Right lobe of liver (tissue), 6 donors: ENCODE measurements at regions not wholly inside any gene's neighbourhood (a gene's known extent, or its start where the extent isn't known, plus 50 kb on each side); places are given as distances from the start of the nearest gene placed in this dataset.

ENCODE experiments used
- ATAC-seq, 4 donors: fragments of 200-7000 bp; cut with Tn5 transposase; one replicate each; pipeline ENCODE4 v1.9.1; 2020; ENCODE audit warnings: mild to moderate bottlenecking in 4 of 4, moderate library complexity in 4 of 4
- DNase-seq, 3 donors: peaks; one replicate each; pipeline ENCODE4 v3.0.0-alpha.2; 2020
- H3K27ac ChIP-seq, 3 donors: fragments of 200-600 bp; one replicate each; pipeline ENCODE4 v1.8.0; 2022
- H3K27me3 ChIP-seq, 2 donors: fragments of 200-600 bp; one replicate each; pipeline ENCODE4 v1.8.0; 2022
- H3K36me3 ChIP-seq, 4 donors: fragments of 200-600 bp; sonication (generic) in 1 of 4; one replicate each; pipeline versions ENCODE4 v1.5.1 to v1.8.0; 2017 to 2022; ENCODE audit warnings: control low read depth in 1 of 4
- H3K4me1 ChIP-seq, 4 donors: fragments of 200-600 bp; sonication (generic) in 1 of 4; one replicate each; pipeline versions ENCODE4 v1.5.1 to v1.8.0; 2017 to 2022; ENCODE audit warnings: control low read depth in 1 of 4
- H3K4me3 ChIP-seq, 3 donors: fragments of 200-600 bp; one replicate each; pipeline ENCODE4 v1.8.0; 2022
- H3K9me3 ChIP-seq, 4 donors: fragments of 200-600 bp; sonication (generic) in 1 of 4; one replicate each; pipeline versions ENCODE4 v1.5.1 to v1.8.0; 2017 to 2022; ENCODE audit warnings: control low read depth in 1 of 4
- POLR2A ChIP-seq: fragments of 450-650 bp; IDR thresholded peaks from one replicate; pipeline ENCODE4 v1.6.1; 2017; ENCODE audit warnings: antibody characterized with exemption, mild to moderate bottlenecking
- WGBS: methylation state at CpG from one replicate; pipeline ENCODE4 v1.1.6; 2018; ENCODE audit warnings: low coverage, low lambda C conversion rate; ENCODE audit not compliant: insufficient coverage; ENCODE audit errors: missing lambda C conversion rate; 5-methylcytosine and 5-hydroxymethylcytosine counted together
- intact Hi-C, 2 donors: fragments of 100-400 bp; cut with DNase I; formaldehyde crosslinking; loops; one replicate each; pipeline versions ENCODE4 v1.11.2 to v1.14.1; 2022
- TF ChIP-seq, protein P1 (sequence below), 4 donors: fragments of 200-600 bp in 3 of 4; fragments of 450-650 bp in 1 of 4; IDR thresholded peaks; one replicate each; pipeline versions ENCODE4 v1.5.1 to v1.8.0; 2016 to 2022; ENCODE audit warnings: antibody characterized with exemption in 4 of 4, mild to moderate bottlenecking in 2 of 4
- donor health status: DM: no; HTN: yes; CAD: no.
- donor health status: DM: no; HTN: no; CAD: no.
- donor health status: DM: no; HTN: no; CAD: no.
- donor health status: DM: no; HTN: yes; CAD: no.
- donor health status: DM: no; HTN: yes; CAD: no.

DNA sequence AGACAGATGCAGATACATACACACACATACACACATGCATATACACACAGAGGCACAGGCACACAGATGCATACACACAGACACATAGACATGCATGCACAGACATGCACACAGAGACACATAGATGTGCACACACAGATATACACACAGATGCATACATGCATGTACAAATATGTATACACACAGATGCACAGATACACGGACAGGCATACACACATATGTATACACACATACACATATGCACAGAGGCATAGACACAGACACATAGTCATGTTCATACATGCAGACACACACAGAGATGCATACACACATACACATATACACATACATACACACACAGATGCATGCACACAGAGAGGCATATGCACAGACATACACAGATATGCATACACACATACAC is 437.3 kb upstream of the SMIM21 start:
- H3K27me3 ChIP-seq, result no peaks in the 10 kb centered on the region
- intact Hi-C loops, result no loop called here
- H3K4me1 ChIP-seq, result no peaks in the 10 kb centered on the region
- DNase-seq (no peak), ATAC-seq (no peak)
- no peak overlapping the region for H3K4me3 ChIP-seq
- no peaks in the 10 kb centered on the region for H3K36me3 ChIP-seq
- WGBS, result 67% methylated on average over 1 of the region's 1 CpG
- TF ChIP-seq, protein P1, sequence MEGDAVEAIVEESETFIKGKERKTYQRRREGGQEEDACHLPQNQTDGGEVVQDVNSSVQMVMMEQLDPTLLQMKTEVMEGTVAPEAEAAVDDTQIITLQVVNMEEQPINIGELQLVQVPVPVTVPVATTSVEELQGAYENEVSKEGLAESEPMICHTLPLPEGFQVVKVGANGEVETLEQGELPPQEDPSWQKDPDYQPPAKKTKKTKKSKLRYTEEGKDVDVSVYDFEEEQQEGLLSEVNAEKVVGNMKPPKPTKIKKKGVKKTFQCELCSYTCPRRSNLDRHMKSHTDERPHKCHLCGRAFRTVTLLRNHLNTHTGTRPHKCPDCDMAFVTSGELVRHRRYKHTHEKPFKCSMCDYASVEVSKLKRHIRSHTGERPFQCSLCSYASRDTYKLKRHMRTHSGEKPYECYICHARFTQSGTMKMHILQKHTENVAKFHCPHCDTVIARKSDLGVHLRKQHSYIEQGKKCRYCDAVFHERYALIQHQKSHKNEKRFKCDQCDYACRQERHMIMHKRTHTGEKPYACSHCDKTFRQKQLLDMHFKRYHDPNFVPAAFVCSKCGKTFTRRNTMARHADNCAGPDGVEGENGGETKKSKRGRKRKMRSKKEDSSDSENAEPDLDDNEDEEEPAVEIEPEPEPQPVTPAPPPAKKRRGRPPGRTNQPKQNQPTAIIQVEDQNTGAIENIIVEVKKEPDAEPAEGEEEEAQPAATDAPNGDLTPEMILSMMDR (IDR thresholded peaks at IDR 0.05), result no peak
- TF ChIP-seq POLR2A, result no peak
- no peaks in the 10 kb centered on the region for H3K9me3 ChIP-seq
- no peak overlapping the region for H3K27ac ChIP-seq

DNA sequence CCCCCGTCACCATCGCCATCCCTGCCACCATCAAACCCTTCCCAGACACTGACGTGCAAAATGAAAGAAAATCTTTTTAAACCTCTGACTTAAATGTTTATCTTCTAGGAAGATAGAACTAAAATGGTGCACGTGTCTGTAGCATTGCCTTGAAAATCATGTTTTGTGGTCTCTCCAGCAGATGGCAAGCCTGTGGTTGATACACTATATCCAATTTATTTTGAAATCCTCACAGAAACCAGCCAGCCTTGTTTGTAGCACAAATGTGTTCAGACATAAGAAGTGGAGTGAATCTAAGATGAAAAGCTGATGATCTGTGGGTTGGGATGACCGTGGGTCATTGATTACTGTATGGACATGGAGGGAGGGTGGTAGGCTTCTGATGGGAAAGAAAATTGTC is 436.2 kb upstream of the SMIM21 start:
- no peak overlapping the region for H3K4me3 ChIP-seq
- TF ChIP-seq, protein P1 (IDR thresholded peaks at IDR 0.05), result no peak
- TF ChIP-seq POLR2A, result no peak
- H3K4me1 ChIP-seq, result no peaks in the 10 kb centered on the region
- H3K27me3 ChIP-seq, result peaks cover 0 to 3% of the 10 kb centered on the region in 2 donors
- no peaks in the 10 kb centered on the region for H3K9me3 ChIP-seq
- no peak overlapping the region for H3K27ac ChIP-seq
- no peaks in the 10 kb centered on the region for H3K36me3 ChIP-seq
- intact Hi-C loops, result no loop called here
- ATAC-seq (no peak), DNase-seq (no peak)
- WGBS, result 63% methylated on average over 3 of the region's 5 CpGs

DNA sequence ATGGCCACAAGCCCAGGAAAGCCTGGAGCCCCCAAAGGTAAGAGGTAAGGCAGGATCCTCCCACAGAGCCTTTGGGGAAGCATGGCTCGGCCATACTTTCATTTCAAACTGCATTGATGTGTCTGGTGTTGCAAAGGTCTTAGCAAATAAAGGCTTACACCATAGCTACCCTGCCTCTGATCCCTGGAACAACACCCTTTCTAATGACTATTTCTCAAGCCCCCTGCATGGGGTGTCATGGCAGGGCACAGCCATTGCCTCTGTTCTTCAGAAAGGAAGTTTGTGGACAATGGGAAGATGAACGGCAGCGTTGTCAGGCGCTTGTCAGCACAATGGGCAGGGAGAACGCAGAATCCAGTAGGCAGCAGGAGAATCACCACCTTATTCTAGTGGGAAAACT is 435.0 kb upstream of the SMIM21 start:
- intact Hi-C loops, result no loop called here
- DNase-seq (no peak), ATAC-seq (no peak)
- 73% methylated on average over 4 of the region's 5 CpGs for WGBS
- H3K4me3 ChIP-seq, result no peak overlapping the region
- H3K9me3 ChIP-seq, result no peaks in the 10 kb centered on the region
- H3K27me3 ChIP-seq, result peaks cover 0 to 3% of the 10 kb centered on the region in 2 donors
- no peak for TF ChIP-seq POLR2A
- TF ChIP-seq, protein P1 (IDR thresholded peaks at IDR 0.05), result no peak
- H3K36me3 ChIP-seq, result no peaks in the 10 kb centered on the region
- no peaks in the 10 kb centered on the region for H3K4me1 ChIP-seq
- H3K27ac ChIP-seq, result no peak overlapping the region

DNA sequence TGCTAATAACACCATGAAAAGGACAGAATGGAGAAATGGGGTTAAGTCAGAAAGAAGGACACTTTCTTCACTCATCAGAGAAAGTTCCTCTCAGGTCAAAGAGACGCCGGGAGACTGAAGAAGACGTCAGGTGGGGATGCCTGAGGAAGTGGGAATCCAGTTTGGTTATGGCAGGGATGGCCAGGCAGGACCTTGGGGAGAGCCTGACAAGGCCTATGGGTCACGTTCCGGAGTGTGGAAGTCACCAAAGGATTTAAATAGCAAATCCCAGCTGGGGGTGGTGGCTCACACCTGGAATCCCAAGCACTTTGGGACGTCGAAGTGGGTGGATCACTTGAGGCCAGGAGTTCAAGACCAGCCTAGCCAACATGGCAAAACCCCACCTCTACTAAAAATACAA is 432.7 kb upstream of the SMIM21 start:
- H3K9me3 ChIP-seq, result no peaks in the 10 kb centered on the region
- no peak overlapping the region for H3K4me3 ChIP-seq
- intact Hi-C loops, result no loop called here
- DNase-seq (no peak), ATAC-seq (no peak)
- H3K36me3 ChIP-seq, result no peaks in the 10 kb centered on the region
- TF ChIP-seq, protein P1 (IDR thresholded peaks at IDR 0.05), result no peak
- no peak for TF ChIP-seq POLR2A
- no peaks in the 10 kb centered on the region for H3K4me1 ChIP-seq
- 41% methylated on average over 5 of the region's 7 CpGs for WGBS
- H3K27ac ChIP-seq, result no peak overlapping the region
- peaks cover 0 to 3% of the 10 kb centered on the region in 2 donors for H3K27me3 ChIP-seq

DNA sequence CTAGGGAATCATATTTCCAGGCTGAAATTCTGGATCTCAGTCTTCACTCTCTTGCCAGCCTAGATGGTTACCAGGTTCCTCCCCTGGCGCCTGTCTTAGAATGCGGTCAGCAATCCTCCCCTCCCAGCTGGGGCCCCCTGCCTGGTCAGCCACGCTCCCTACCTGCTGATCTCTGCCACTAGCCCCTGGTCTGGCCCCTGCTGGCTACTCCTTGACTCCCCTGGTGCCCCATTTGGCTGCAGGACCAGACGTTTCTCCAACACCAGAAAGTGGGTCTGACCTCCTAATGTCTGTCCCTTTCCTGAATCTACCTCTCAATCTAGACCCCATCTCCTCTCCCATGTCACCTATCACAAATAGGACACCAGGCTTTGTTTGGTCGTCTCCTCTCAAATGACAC is 432.0 kb upstream of the SMIM21 start:
- H3K27ac ChIP-seq, result no peak overlapping the region
- no peaks in the 10 kb centered on the region for H3K36me3 ChIP-seq
- intact Hi-C loops, result no loop called here
- no peaks in the 10 kb centered on the region for H3K9me3 ChIP-seq
- DNase-seq (no peak), ATAC-seq (no peak)
- H3K4me1 ChIP-seq, result no peaks in the 10 kb centered on the region
- 61% methylated on average over 5 of the region's 5 CpGs for WGBS
- peaks cover 0 to 3% of the 10 kb centered on the region in 2 donors for H3K27me3 ChIP-seq
- H3K4me3 ChIP-seq, result no peak overlapping the region
- TF ChIP-seq POLR2A, result no peak
- TF ChIP-seq, protein P1 (IDR thresholded peaks at IDR 0.05), result no peak
